TTC549 (cell line): ENCODE measurements at regions not wholly inside any gene's neighbourhood (a gene's known extent, or its start where the extent isn't known, plus 50 kb on each side); places are given as distances from the start of the nearest gene placed in this dataset.
"Not testable (repeated sequence)": the region's sequence is repeated elsewhere in the genome, so short reads cannot be mapped to it uniquely, and the experiment has no call there.

Experiments
- FAIRE-seq: peaks from 2 replicates; lab custom pipeline; 2012; peaks lifted over from hg19 to GRCh38; lab: Jason Lieb, UNC

DNA sequence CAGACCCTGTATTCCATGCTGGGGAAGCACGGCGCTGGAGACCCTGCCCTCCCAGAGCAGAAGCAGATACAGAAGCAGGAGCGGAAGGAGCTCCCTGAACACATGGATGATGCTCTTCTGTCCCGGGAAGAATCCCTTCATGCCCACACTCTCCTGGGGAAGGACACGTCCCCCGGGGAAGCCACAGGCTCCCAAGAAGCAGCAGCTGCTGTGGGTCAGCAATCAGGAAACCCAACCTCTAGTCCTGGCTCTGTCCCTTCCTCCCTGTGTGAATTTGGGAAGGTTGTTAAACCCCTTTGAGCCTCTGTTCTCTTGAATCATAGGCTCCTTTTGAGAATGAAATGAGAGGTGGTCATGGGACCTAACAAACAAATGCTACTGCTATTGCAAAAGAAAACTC is 176.2 kb upstream of the TPM1 start:
- no peak for FAIRE-seq

GRCh38 chr15:62867844-62868243 is 174.7 kb upstream of the TPM1 start:
- FAIRE-seq, result no peak

GRCh38 chr15:62868507-62868906 is 174.0 kb upstream of the TPM1 start:
- no peak for FAIRE-seq

DNA sequence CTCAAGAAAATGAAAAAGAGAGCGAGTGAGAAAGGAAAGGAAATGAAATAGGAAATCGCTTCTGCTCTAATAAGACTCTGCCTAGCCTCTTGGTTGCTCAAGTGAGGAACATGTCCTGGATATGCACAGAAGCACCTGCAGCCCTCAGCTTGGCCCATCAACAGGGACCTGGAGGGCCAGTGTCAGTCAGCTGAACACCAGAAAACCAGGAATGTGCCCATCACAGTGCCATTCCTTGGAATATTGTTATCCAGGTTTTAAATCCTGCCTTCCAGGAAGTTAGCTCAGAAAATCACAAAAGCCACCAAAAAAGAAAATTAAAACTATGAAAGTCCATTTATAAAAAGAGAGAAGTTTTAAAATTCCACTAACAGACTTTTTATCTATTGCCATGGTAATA is 173.4 kb upstream of the TPM1 start:
- FAIRE-seq, result no peak

DNA sequence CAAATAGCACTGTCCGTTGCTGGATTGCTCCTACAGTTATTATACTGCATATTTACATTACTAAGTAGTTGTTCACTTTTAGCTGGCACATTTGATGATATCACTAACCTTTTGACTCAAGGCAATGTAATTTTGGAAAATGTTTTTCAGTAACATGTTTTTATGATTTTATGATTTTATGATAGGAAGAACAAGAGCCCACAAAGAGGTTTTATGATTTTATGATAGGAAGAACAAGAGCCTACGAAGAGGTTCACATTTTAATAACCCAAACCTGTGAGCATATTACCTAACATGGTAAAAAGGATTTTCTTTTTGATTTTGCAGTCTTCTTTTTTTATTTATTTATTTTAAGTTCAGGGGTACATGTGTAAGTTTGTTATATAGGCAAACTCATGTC is 172.3 kb upstream of the TPM1 start:
- no peak for FAIRE-seq

DNA sequence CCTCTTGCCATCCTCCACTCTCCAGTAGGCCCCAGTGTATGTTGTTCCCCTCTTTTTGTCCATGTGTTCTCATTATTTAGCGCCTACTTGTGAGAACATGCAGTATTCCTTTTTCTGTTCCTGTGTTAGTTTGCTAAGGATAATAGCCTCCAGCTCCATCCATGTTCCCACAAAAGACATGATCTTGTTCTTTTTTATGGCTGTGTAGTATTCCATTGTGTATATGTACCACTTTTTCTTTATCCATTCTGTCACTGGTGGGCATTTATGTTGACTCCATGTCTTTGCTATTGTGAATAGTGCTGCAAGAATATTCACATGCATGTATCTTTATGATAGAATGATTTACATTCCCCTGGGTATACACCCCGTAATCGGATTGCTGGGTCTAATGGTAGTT is 171.8 kb upstream of the TPM1 start:
- FAIRE-seq, result not testable (repeated sequence)

- no peak for FAIRE-seq
These were observed 169.3 kb upstream of the TPM1 start for GRCh38 chr15:62873203-62873602.

- FAIRE-seq, result no peak
These were observed 168.5 kb upstream of the TPM1 start for GRCh38 chr15:62874064-62874463.

DNA sequence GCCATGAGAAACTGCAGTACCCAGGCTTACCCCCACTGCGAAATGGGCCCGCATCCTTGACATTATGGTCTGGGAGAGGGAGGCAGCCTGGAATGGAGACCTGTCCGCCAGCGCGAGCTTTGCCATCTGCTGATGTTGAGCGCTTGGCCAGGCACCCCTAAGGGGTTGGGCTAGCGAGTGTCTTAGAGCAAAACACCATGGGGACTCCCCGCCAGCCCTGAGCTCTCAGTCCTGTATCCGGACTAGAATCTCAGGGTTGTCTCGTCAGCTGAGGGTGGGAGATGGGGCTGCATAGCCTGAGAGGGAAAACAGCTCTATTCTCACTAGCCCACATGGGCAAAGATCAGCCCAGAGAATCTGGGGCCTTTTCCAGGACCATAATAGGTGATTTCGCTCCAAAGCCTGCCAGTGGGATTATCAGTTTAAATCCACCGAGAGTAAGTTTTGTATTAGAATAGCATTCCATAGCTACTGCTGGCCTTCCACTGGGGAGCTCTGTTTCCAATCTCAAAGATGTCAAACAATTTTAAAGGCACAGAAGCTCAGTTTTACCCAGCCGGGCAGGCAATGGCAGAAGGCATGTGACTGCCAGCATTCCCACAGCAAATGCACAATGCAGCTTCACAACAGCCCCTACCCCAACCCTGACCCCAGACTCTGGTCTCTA is 167.5 kb upstream of the TPM1 start:
- peak; percentile 84 for FAIRE-seq

DNA sequence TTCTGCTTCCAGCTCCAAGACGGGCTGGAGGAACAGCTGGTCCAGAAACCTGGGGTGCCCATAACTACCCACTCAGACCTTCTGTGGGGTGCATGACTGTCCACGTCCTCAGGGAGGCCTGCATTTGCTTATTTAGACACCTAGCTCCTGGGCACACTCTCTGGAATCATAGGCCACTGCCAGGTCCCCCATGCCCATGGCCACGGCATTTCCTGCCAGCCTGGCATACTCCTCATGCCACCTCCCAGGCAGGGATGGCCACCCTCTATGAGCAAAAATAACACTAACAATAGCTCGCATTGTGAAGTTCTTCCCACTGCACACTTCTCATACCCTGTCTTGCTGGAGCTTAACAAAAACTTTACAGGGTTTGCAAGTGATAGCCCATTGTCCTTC is 166.9 kb upstream of the TPM1 start:
- no peak for FAIRE-seq

DNA sequence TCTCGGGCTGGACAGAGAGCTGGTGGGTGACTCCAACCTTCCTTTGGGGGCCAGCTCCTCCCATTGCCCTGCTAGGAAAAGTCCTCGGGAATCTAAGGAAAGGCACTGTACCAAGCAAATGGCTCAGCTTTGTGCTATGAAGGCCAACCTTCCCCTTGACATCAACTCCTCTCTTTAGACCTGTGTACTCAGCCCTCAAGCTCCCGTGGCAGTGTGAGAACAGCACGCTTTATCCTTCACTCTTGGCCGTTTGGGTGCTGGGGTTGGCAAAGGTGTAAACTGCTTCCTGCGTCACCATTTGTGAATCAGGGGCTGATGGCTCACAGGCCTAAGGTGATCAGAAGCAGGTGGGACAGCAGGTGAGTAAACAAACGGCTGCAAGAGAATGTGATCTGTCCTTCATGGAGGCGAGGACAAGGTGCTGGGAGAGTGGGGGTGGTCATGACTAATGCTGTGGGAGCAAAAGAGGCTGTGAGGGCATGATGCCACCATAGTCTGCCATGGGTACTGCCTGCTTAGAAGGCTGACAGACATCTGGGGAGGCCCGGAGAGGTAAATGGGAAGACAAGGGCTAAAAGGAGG is 165.2 kb upstream of the TPM1 start:
- FAIRE-seq, result no peak

- no peak for FAIRE-seq
These were observed 164.5 kb upstream of the TPM1 start for GRCh38 chr15:62878070-62878469.

GRCh38 chr15:62879770-62880169 is 162.8 kb upstream of the TPM1 start:
- no peak for FAIRE-seq

DNA sequence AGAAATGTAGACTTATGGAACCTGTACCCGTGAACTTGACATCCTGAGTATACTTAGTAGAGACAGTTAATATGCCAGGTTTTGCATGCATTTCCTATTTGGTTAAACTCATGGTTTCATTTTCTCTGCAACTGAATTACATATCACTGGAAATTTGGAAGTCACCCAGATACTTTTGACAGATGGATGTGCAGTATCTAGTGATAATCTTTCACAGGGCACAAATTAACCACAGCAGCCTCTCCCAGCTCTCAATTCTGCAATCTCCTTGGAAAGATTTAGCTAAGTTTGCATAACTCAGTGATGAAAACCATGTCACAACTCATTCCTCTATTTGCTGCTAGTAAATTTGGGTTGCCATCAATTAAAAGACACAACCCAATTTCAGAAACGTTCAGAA is 162.3 kb upstream of the TPM1 start:
- FAIRE-seq, result no peak

DNA sequence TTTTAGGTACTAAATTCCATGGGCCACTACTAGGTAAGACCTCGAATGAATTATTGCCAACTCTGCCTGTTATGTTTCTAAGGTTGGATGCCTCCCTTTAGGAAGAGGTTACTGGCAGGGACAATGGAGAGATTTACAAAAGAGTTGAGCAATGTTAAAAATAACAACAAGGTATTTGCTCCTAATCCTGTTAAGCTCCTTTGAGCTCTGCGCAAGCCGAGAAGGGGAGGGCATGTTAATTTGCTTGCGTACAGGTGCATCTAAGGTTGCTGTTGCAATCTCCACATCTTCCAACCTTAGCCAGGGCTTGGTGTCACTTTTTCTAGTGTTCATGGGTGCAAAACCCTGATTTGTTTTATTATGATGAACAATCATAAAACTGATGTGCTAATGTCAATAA is 161.5 kb upstream of the TPM1 start:
- FAIRE-seq, result no peak

DNA sequence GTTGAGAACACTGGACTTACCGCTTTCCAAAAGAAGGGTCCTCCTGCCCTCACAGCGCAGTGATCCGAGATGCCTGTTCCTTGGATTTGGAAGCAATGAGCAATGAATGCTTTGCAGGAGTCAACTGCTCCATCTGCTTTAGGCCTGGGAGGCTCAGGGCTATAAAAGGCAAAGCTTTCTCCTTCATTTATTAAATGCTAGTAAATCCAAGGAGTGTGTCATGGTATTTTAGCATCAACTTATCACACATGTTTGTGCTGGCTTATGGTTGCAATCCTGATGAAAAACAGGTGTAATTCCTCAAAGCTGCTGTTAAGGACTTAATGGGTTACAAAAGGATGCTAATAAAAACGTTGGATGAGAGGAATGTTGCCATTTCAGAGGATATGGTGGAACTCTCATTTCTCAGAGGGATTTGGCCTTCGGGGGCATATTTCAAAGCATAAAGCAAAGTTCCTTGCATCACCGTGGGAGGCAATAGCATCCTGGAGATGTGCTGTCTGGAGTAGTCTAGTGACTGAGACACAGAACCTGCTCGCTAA is 158.5 kb upstream of the TPM1 start:
- peak; percentile 89 for FAIRE-seq

- peak; percentile 87 for FAIRE-seq
These were observed 156.0 kb upstream of the TPM1 start for GRCh38 chr15:62886431-62887071.

DNA sequence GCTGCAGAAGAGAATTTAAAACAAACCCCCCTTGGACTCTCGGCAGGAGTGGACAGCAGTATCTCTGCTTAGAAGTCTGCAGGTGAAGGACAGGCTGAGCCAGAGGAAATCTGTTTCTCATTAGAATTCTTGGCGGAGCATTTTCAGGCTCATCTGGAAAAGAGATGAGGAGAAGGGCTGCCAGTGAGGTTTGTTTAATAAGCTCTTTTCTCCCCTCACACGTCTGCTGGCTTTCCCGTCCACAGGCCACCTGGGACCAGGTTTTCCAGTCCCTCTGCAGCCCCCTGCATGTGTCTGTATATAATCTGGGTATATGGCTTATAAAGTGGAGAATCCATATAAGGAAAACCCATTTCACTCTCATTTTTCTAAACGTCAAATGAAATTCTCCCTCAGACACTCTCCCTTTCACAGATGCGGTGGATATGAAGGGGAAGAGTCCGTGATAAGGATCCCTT is 155.4 kb upstream of the TPM1 start:
- no peak for FAIRE-seq

DNA sequence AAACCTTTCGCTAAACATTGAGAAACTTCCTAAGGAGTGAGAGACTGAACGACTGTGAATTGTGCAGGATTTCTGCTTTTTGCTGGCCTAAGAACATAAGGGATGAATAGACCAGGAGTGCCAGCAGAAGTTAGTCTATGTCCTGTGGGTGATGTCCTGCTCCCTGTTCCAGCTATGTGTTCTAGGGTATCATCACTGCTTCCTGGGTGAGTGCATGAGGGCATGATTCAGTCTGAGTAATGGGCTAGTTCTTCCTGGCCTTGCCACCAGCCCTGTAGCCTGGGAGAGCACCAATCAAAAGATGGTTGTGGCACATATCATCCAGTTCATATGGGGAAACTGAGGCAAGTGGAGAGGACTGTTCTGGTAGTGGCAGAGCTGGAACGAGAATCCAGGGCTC is 153.9 kb upstream of the TPM1 start:
- no peak for FAIRE-seq

DNA sequence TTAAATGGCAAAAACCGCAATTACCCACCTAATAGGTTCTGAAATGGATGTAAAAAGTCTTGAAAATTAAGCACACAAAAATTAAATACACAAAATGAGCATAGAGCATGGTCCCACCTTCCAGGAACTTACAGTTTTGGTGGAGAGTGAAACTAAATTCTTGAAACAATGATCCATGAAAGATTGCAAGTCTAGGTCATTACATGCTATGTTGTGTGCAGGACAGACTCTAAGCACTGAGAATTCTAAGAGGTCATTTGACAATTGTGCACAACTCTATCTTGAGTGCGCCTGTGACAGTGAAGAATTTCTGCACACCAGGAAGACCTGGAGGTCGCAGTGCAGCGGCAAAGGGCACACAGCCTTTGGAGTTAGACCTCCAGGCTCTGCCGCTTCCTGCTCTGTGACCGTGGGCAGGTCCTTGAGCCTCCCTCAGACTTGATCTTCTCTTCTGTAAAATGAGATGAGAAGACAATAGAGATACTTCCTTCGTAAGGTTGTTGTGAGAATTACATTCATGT is 153.3 kb upstream of the TPM1 start:
- FAIRE-seq, result peak; percentile 77

DNA sequence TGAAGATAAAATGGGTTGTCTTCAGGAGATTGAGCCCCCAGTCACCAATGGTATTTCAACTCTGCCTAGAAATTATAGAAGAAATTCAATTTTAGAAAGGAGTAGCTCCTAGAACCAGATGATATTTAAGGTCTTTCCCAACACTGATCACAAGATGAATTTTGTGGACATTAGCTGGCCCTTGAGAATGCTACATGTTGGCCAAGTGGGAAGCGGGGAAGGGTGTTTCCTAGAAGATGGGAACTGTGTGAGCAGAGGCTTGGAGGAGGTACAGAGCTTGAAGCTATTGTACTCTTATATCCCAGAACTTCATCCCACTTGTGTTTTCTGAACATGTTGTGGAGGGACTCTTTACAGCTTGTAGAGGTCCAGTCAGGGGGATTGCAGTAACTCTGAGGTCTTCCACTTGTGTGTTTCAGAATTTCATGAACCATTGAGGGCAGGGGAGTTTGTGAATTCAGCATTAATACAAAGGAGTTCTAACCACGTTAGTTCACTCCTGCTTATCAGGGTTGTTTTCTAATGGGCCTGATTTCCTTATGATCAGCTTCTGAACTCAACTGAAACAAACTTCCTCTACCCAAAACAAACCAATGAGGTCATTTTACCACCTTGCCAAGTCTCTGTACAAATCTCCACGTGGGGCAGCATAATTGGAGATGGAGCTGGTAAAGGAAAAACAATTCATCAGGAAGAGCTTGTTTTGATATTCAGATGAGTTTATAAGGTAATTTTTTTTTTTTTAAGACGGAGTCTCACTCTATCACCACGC is 152.6 kb upstream of the TPM1 start:
- no peak for FAIRE-seq

GRCh38 chr15:62894322-62895085 is 148.0 kb upstream of the TPM1 start:
- FAIRE-seq, result no peak
